Right atrium auricular region (tissue), 2 donors: ENCODE measurements at regions not wholly inside any gene's neighbourhood (a gene's known extent, or its start where the extent isn't known, plus 50 kb on each side); places are given as distances from the start of the nearest gene placed in this dataset.

Experiments used
- DNase-seq: peaks from one replicate; pipeline ENCODE4 v3.0.0-alpha.2; 2019; ENCODE audit warnings: low spot score
- H3K27ac ChIP-seq, 2 donors: fragments of 200-600 bp; sonication (generic); 1 replicate in 1 of 2; 2 replicates in 1 of 2; pipeline ENCODE4 v1.5.1; 2016 to 2019
- H3K27me3 ChIP-seq, 2 donors: fragments of 200-600 bp; sonication (generic); one replicate each; pipeline versions ENCODE4 v1.5.1 to v1.6.0; 2017 to 2019
- H3K36me3 ChIP-seq: fragments of 200-600 bp; sonication (generic); one replicate; pipeline ENCODE4 v1.5.1; 2016
- H3K4me1 ChIP-seq, 2 donors: fragments of 200-600 bp; sonication (generic); one replicate each; pipeline versions ENCODE4 v1.5.1 to v1.6.0; 2017 to 2019
- H3K4me3 ChIP-seq, 2 donors: fragments of 200-600 bp; sonication (generic); 1 replicate in 1 of 2; 2 replicates in 1 of 2; pipeline ENCODE4 v1.5.1; 2017 to 2019; ENCODE audit warnings: mild to moderate bottlenecking in 1 of 2, moderate library complexity in 1 of 2
- H3K9me3 ChIP-seq, 2 donors: fragments of 200-600 bp; sonication (generic); one replicate each; pipeline ENCODE4 v1.5.1; 2019
- CTCF ChIP-seq, 2 donors: fragments of 200-600 bp; sonication (generic); IDR thresholded peaks; one replicate each; pipeline ENCODE4 v1.5.1; 2019; ENCODE audit warnings: antibody characterized with exemption in 2 of 2

- no peak for DNase-seq
- no peaks in the 10 kb centered on the region for H3K9me3 ChIP-seq
- no peaks in the 10 kb centered on the region for H3K36me3 ChIP-seq
- H3K27ac ChIP-seq = no peak overlapping the region
- H3K4me3 ChIP-seq = no peak overlapping the region
- peaks cover 0 to 11% of the 10 kb centered on the region in 2 donors for H3K4me1 ChIP-seq
- no peaks in the 10 kb centered on the region for H3K27me3 ChIP-seq
- TF ChIP-seq CTCF (IDR thresholded peaks at IDR 0.05) = no peak
Observed at GRCh38 chr1:5746611-5747425, 245.4 kb downstream of the NPHP4 start.

GRCh38 chr1:5745800-5746610, 246.2 kb downstream of the NPHP4 start:
- DNase-seq = peak; percentile 65
- H3K36me3 ChIP-seq = no peaks in the 10 kb centered on the region
- no peaks in the 10 kb centered on the region for H3K9me3 ChIP-seq
- H3K4me3 ChIP-seq = no peak overlapping the region
- H3K27ac ChIP-seq = no peak overlapping the region
- H3K4me1 ChIP-seq = peaks cover 0 to 8% of the 10 kb centered on the region in 2 donors
- TF ChIP-seq CTCF (IDR thresholded peaks at IDR 0.05) = peak; percentile 93 to 97
- H3K27me3 ChIP-seq = no peaks in the 10 kb centered on the region

- no peak for TF ChIP-seq CTCF (IDR thresholded peaks at IDR 0.05)
- Histone ChIP-seq H3K36me3 (no peaks in the 10 kb centered on the region), H3K9me3 (no peaks in the 10 kb centered on the region), H3K4me3 (no peak overlapping the region), H3K27me3 (no peaks in the 10 kb centered on the region), H3K27ac (no peak overlapping the region), H3K4me1 (peaks cover 0 to 8% of the 10 kb centered on the region in 2 donors)
- DNase-seq = no peak
Observed at GRCh38 chr1:5744911-5745799, 247.1 kb downstream of the NPHP4 start.

- Histone ChIP-seq H3K36me3 (no peaks in the 10 kb centered on the region), H3K27me3 (no peaks in the 10 kb centered on the region), H3K27ac (no peak overlapping the region), H3K9me3 (no peaks in the 10 kb centered on the region), H3K4me1 (peaks cover 0 to 8% of the 10 kb centered on the region in 2 donors), H3K4me3 (no peak overlapping the region)
- no peak for DNase-seq
- TF ChIP-seq CTCF (IDR thresholded peaks at IDR 0.05) = no peak
Observed at GRCh38 chr1:5744341-5744740, 247.9 kb downstream of the NPHP4 start.

GRCh38 chr1:5743435-5744095, 248.7 kb downstream of the NPHP4 start:
- no peak overlapping the region for H3K27ac ChIP-seq
- DNase-seq = no peak
- H3K36me3 ChIP-seq = no peaks in the 10 kb centered on the region
- TF ChIP-seq CTCF (IDR thresholded peaks at IDR 0.05) = no peak
- H3K9me3 ChIP-seq = no peaks in the 10 kb centered on the region
- peaks cover 0 to 8% of the 10 kb centered on the region in 2 donors for H3K4me1 ChIP-seq
- no peak overlapping the region for H3K4me3 ChIP-seq
- no peaks in the 10 kb centered on the region for H3K27me3 ChIP-seq
